Transverse colon (tissue), 4 donors: ENCODE measurements at regions not wholly inside any gene's neighbourhood (a gene's known extent, or its start where the extent isn't known, plus 50 kb on each side); places are given as distances from the start of the nearest gene placed in this dataset.

ENCODE experiments used
- DNase-seq: peaks from one replicate; pipeline ENCODE4 v3.0.0-alpha.2; 2019
- H3K27ac ChIP-seq, 4 donors: fragments of 200-600 bp; sonication (generic); 2 replicates each; pipeline ENCODE4 v1.5.1; 2016 to 2018; ENCODE audit warnings: inconsistent platforms in 4 of 4
- H3K27me3 ChIP-seq: fragments of 200-600 bp; sonication (generic); 2 replicates; pipeline ENCODE4 v1.5.1; 2017; ENCODE audit warnings: inconsistent platforms
- H3K36me3 ChIP-seq, 4 donors: fragments of 200-600 bp; sonication (generic); 2 replicates each; pipeline ENCODE4 v1.5.1; 2017 to 2019; ENCODE audit warnings: inconsistent platforms in 4 of 4
- H3K4me1 ChIP-seq, 4 donors: fragments of 200-600 bp; sonication (generic); 2 replicates each; pipeline ENCODE4 v1.5.1; 2017 to 2020; ENCODE audit warnings: inconsistent platforms in 4 of 4
- H3K4me3 ChIP-seq, 4 donors: fragments of 200-600 bp; sonication (generic); 1 replicate in 1 of 4; 2 replicates in 3 of 4; pipeline versions ENCODE4 v1.5.1 to v1.6.1; 2017 to 2019; ENCODE audit warnings: inconsistent platforms in 4 of 4
- H3K9me3 ChIP-seq, 2 donors: fragments of 200-600 bp; sonication (generic); 2 replicates each; pipeline ENCODE4 v1.5.1; 2017 to 2019; ENCODE audit warnings: inconsistent platforms in 2 of 2
- CTCF ChIP-seq, 5 experiments: fragments of 200-600 bp in 3 of 5; fragments of 450-650 bp in 2 of 5; sonication (generic) in 3 of 5; IDR thresholded peaks; 1 replicate in 2 of 5; 2 replicates in 3 of 5; pipeline ENCODE4 v1.5.1; 2016 to 2017; ENCODE audit warnings: antibody characterized with exemption in 5 of 5, inconsistent platforms in 3 of 5, mild to moderate bottlenecking in 2 of 5, moderate library complexity in 1 of 5
- EP300 ChIP-seq: sonication (generic); formaldehyde crosslinking; IDR thresholded peaks from one replicate; pipeline ENCODE4 v1.6.1; 2017; ENCODE audit warnings: antibody characterized with exemption, low read depth
- POLR2A ChIP-seq: fragments of 450-650 bp; IDR thresholded peaks from one replicate; pipeline ENCODE4 v1.6.1; 2016; ENCODE audit warnings: antibody characterized with exemption, mild to moderate bottlenecking, moderate library complexity
- POLR2AphosphoS5 ChIP-seq, 3 donors: sonication (generic); formaldehyde crosslinking; IDR thresholded peaks; one replicate each; pipeline ENCODE4 v1.6.1; 2016; ENCODE audit warnings: antibody characterized with exemption in 3 of 3
- WGBS, 2 donors: methylation state at CpG; one replicate each; pipeline ENCODE4 v1.1.5; 2018; ENCODE audit warnings: low coverage in 1 of 2; 5-methylcytosine and 5-hydroxymethylcytosine counted together
- in situ Hi-C, 4 donors: fragments of 200-750 bp; cut with MboI; loops; one replicate each; pipeline versions ENCODE4 v1.15.0 to v1.15.1; 2017; ENCODE audit warnings: low sequenced_read_pairs in 3 of 4, low pct_ligation_motif_present in 1 of 4, low pct_unique_long_range_greater_than_20kb in 1 of 4
- intact Hi-C: fragments of 100-400 bp; cut with DNase I; formaldehyde crosslinking; loops from one replicate; pipeline ENCODE4 v1.15.1; 2023; ENCODE audit warnings: low total_unique reads

DNA sequence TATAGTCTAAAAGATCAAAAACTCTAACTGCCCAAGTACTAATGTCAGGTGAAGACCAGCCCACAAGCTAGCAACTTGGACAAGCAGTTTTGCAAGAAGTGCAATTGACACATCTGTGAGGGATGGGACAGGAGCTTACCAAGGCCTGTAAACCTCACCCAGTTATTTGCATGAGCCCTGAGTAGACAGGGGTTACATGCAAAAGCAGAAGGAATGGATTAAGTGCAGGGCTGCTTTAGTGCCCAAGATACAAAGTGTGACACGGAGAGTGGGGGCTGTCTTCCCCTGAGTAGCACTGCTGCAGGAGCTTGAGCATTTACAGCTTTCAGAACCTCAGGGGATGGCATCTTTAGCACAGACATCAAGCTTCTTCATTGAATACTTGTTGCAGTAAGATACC lies 286.7 kb downstream of the ELAVL2 start:
- H3K4me1 ChIP-seq: no peaks in the 10 kb centered on the region
- no peak overlapping the region for H3K27ac ChIP-seq
- no peaks in the 10 kb centered on the region for H3K9me3 ChIP-seq
- no peak overlapping the region for H3K4me3 ChIP-seq
- WGBS, 2 donors: 65% methylated on average over 1 of the region's 1 CpG; no CpG with 5 or more reads in 1 of the 2 donors
- TF ChIP-seq CTCF (IDR thresholded peaks at IDR 0.05) (no peak), POLR2AphosphoS5 (IDR thresholded peaks at IDR 0.05) (no peak), EP300 (no peak), POLR2A (no peak)
- no peaks in the 10 kb centered on the region for H3K27me3 ChIP-seq
- no peak for DNase-seq
- in situ Hi-C loops (no loop called here), intact Hi-C loops (no loop called here)
- H3K36me3 ChIP-seq: no peaks in the 10 kb centered on the region

DNA sequence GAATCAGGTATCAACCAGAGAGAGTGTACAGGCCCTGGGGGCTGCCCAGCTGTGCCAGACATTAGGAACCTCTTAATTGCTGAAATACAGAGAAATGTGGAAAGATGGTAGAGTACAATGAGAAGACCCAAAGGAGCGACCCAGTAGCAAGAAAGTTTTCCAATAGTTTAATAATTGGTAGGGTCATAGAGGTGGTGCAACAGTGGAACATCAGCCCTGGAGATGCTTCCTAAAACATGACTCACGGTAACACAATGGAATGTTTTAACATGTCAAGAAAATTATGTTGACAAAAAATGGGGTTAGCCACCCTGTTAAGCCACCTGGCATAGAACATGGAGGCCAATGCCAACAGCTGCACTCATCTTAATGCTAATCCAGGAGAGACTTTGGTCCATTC lies 284.1 kb downstream of the ELAVL2 start:
- Histone ChIP-seq H3K4me3 (no peak overlapping the region), H3K27me3 (no peaks in the 10 kb centered on the region), H3K9me3 (no peaks in the 10 kb centered on the region), H3K4me1 (no peaks in the 10 kb centered on the region), H3K27ac (no peak overlapping the region), H3K36me3 (no peaks in the 10 kb centered on the region)
- in situ Hi-C loops: no loop called here
- intact Hi-C loops: no loop called here
- no peak for DNase-seq
- 77 to 86% methylated on average over 2 of the region's 2 CpGs for WGBS, 2 donors
- no peak for TF ChIP-seq EP300
- no peak for TF ChIP-seq POLR2AphosphoS5 (IDR thresholded peaks at IDR 0.05)
- TF ChIP-seq POLR2A: no peak
- no peak for TF ChIP-seq CTCF (IDR thresholded peaks at IDR 0.05)

DNA sequence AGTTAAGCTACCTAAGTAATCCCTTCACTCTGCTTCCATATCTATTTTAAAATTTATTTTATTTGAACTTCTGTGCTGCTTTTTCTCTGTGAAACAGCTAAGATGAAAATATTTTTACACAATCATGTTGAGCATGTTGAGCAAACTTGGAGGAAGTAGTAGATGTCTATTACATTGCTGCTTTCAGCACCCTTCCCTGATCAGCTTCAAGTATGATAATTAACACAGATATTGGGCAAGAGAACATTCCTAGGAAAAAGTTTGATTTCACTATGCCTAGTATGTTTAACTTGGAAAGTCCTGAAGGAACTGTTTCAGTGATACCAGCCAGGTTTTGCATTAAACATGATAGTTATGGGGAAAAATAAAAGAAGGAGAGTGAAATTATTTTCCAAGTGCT lies 283.6 kb downstream of the ELAVL2 start:
- Histone ChIP-seq H3K4me3 (no peak overlapping the region), H3K4me1 (no peaks in the 10 kb centered on the region), H3K27ac (no peak overlapping the region), H3K36me3 (no peaks in the 10 kb centered on the region), H3K27me3 (no peaks in the 10 kb centered on the region), H3K9me3 (no peaks in the 10 kb centered on the region)
- TF ChIP-seq CTCF (IDR thresholded peaks at IDR 0.05) (no peak), POLR2AphosphoS5 (IDR thresholded peaks at IDR 0.05) (no peak), POLR2A (no peak), EP300 (no peak)
- in situ Hi-C loops (no loop called here), intact Hi-C loops (no loop called here)
- no peak for DNase-seq

DNA sequence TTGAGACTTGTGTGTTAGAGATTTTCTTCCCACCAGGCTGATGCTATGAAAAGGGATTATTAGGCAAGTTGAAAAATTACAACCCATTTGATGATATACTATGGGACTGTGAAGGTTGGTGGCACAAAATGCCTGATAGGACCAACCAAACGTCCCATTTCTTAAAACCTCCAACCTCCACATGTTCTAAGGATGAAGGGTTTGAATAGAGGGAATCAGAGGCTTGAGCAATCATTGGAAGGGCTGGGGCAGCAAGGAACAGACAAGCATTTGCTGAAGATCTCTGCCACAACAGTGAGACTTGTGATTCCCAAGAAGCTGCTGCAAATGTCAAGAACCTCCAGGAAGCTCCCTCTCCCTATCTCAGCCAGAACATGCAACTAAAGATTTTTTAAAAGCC lies 283.1 kb downstream of the ELAVL2 start:
- 20 to 62% methylated on average over 1 of the region's 1 CpG for WGBS, 2 donors
- Histone ChIP-seq H3K27me3 (no peaks in the 10 kb centered on the region), H3K4me1 (no peaks in the 10 kb centered on the region), H3K9me3 (no peaks in the 10 kb centered on the region), H3K27ac (no peak overlapping the region), H3K36me3 (no peaks in the 10 kb centered on the region), H3K4me3 (no peak overlapping the region)
- intact Hi-C loops: no loop called here
- TF ChIP-seq EP300 (no peak), POLR2A (no peak), CTCF (IDR thresholded peaks at IDR 0.05) (no peak), POLR2AphosphoS5 (IDR thresholded peaks at IDR 0.05) (no peak)
- no peak for DNase-seq
- in situ Hi-C loops: no loop called here
